ENCODE measurements at regions not wholly inside any gene's neighbourhood (a gene's known extent, or its start where the extent isn't known, plus 50 kb on each side); places are given as distances from the start of the nearest gene placed in this dataset.

DNA sequence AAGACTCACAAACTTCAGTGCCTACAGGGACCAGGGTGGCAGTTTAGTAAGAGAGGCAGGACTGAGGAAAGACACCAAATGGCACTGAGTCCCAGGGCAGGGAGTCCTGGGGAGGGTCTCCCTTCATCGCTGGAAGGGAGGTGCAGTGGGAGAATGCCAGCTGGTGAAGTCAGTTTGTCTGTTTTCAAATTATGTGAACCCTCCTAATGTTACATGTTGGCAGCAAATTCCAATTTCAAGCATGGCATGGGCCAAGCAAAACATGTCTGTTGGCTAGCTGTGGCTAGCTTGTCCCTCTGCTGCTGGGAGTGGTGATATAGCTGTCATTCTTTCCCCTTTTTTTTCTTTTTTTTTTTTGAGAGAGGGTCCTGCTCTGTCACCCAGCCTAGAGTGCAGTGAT lies 55.9 kb upstream of the HAAO start:
- DNase-seq, result no peak

- DNase-seq, result no peak
Observed at GRCh38 chr2:42847596-42848151, 55.3 kb upstream of the HAAO start.

GRCh38 chr2:42846932-42847595 lies 54.7 kb upstream of the HAAO start:
- no peak for DNase-seq

GRCh38 chr2:42846026-42846425 lies 53.6 kb upstream of the HAAO start:
- DNase-seq, result no peak

- peak in 2 of 56 donors; percentile 17 to 35 for DNase-seq
Observed at GRCh38 chr2:42844901-42845821, 52.8 kb upstream of the HAAO start.

GRCh38 chr2:42844366-42844765 lies 52.0 kb upstream of the HAAO start:
- no peak for DNase-seq

DNA sequence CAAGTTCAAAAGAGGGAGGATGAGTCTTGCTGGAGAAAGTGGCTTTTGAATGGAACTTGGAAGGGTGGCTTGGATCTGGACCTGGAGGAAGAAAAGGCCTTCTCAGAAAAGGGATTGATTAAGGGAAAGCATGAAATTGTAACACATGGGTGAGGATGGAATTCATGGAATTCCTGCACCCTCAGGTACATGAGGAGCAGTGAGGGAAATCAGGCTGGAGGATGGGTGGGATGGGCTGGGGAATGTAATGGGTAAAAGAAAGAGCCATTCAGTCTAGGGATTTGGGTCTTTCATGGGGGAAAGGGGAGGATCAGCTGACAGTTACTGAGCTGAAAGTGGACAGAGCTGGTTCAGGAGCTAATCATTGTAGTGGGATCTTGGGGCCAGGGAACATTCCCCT lies 51.2 kb upstream of the HAAO start:
- no peak for DNase-seq

GRCh38 chr2:42843131-42843530 lies 50.7 kb upstream of the HAAO start:
- no peak for DNase-seq

DNA sequence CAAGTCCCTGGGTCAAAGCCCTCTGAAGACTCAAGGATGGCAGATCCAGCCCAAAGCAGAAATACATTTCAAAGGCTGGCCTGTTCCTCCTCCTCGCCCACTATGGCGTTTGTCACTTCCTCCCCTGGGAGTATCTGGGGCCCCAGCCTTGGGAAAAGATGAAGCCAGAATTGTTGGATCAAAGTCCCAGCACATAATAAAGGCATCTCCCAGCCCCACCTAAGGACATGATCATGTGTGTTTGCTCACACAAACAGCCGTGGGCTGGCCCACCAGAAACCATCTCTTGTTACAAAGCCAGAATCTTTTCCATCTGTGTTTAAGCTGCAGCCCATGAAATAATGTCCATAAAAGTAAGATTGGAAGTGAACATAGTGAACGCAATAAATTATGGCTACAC lies 50.1 kb upstream of the HAAO start:
- DNase-seq, result no peak

Measured in amygdala (tissue), 56 donors.